IMR-90 (cell line): ENCODE measurements at regions not wholly inside any gene's neighbourhood (a gene's known extent, or its start where the extent isn't known, plus 50 kb on each side); places are given as distances from the start of the nearest gene placed in this dataset.

Experiments
- ATAC-seq: fragments of 200-7000 bp; cut with Tn5 transposase; 2 replicates; pipeline ENCODE4 v1.9.1; 2020; ENCODE audit warnings: low read depth, mild to moderate bottlenecking, moderate library complexity
- BruUV-seq: library from RNA; stranded (reverse); fragments of 400-500 nt; replicated peaks from 2 replicates; lab custom pipeline; 2021; lab: Mats Ljungman, UMichigan
- CTCF ChIA-PET: fragments of 300-600 bp; formaldehyde crosslinking; extraction: SDS; loops from one replicate; lab custom pipeline; 2021; ENCODE audit warnings: antibody characterized with exemption; lab: Yijun Ruan, JAX
- POLR2A ChIA-PET: fragments of 300-600 bp; sonication (Branson Sonifier 250); formaldehyde crosslinking; loops from one replicate; lab custom pipeline; 2022; ENCODE audit warnings: antibody characterized with exemption; ENCODE audit not compliant: unreplicated experiment; lab: Charles Lee
- DNase-seq: peaks from one replicate; pipeline ENCODE4 v3.0.0; 2013
- H2AFZ ChIP-seq: replicated peaks from 2 replicates; pipeline ENCODE3; 2013; ENCODE audit warnings: low read length, mild to moderate bottlenecking; ENCODE audit not compliant: poor library complexity
- H2AK5ac ChIP-seq: 2 replicates; pipeline ENCODE4 v1.6.1; 2013; ENCODE audit warnings: low read depth, low read length, inconsistent platforms
- H2AK9ac ChIP-seq: replicated peaks from 2 replicates; pipeline ENCODE3; 2013; ENCODE audit warnings: mild to moderate bottlenecking, low read depth, low read length, moderate library complexity; ENCODE audit not compliant: poor library complexity
- H2BK120ac ChIP-seq: 2 replicates; pipeline ENCODE4 v1.6.1; 2013; ENCODE audit warnings: low read depth, low read length, inconsistent platforms
- H2BK15ac ChIP-seq: 3 replicates; pipeline ENCODE4 v1.6.1; 2013; ENCODE audit warnings: low read depth, low read length, inconsistent platforms
- H2BK20ac ChIP-seq: 2 replicates; pipeline ENCODE4 v1.6.1; 2013; ENCODE audit warnings: low read depth, mild to moderate bottlenecking, inconsistent platforms, low read length, moderate library complexity
- H2BK5ac ChIP-seq: 2 replicates; pipeline ENCODE4 v1.6.1; 2013; ENCODE audit warnings: mild to moderate bottlenecking, low read depth, low read length, inconsistent platforms; ENCODE audit not compliant: poor library complexity, severe bottlenecking
- H3K14ac ChIP-seq: replicated peaks from 2 replicates; pipeline ENCODE4 v1.6.1; 2013; ENCODE audit warnings: low read depth, low read length, inconsistent platforms
- H3K18ac ChIP-seq: 2 replicates; pipeline ENCODE4 v1.6.1; 2013; ENCODE audit warnings: low read depth, low read length, control low read depth
- H3K23ac ChIP-seq: 2 replicates; pipeline ENCODE4 v1.6.1; 2013; ENCODE audit warnings: low read depth, low read length, inconsistent platforms
- H3K27ac ChIP-seq: 2 replicates; pipeline ENCODE4 v1.5.1; 2013; ENCODE audit warnings: mild to moderate bottlenecking, control low read depth, low read length; ENCODE audit not compliant: insufficient read depth
- H3K27me3 ChIP-seq: 2 replicates; pipeline ENCODE4 v1.6.1; 2013; ENCODE audit warnings: low read length; ENCODE audit not compliant: control insufficient read depth, insufficient read depth
- H3K36me3 ChIP-seq: 2 replicates; pipeline ENCODE4 v1.6.1; 2013; ENCODE audit warnings: low read length, mixed read lengths; ENCODE audit not compliant: control insufficient read depth, insufficient read depth
- H3K4ac ChIP-seq: 2 replicates; pipeline ENCODE4 v1.6.1; 2013; ENCODE audit warnings: low read depth, low read length, inconsistent platforms
- H3K4me1 ChIP-seq: 2 replicates; pipeline ENCODE4 v1.6.1; 2013; ENCODE audit warnings: low read length, mixed read lengths; ENCODE audit not compliant: control insufficient read depth, insufficient read depth
- H3K4me2 ChIP-seq: 2 replicates; pipeline ENCODE4 v1.6.1; 2013; ENCODE audit warnings: low read depth, mild to moderate bottlenecking, control low read depth, low read length, moderate library complexity
- H3K4me3 ChIP-seq: 2 replicates; pipeline ENCODE4 v1.5.1; 2013; ENCODE audit warnings: low read depth, mild to moderate bottlenecking, control low read depth, low read length, moderate library complexity; ENCODE audit not compliant: insufficient read depth
- H3K56ac ChIP-seq: 2 replicates; pipeline ENCODE4 v1.6.1; 2013; ENCODE audit warnings: low read length, inconsistent platforms; ENCODE audit not compliant: insufficient read depth; ENCODE audit errors: extremely low read depth
- H3K79me1 ChIP-seq, 2 experiments: 2 replicates each; pipeline ENCODE4 v1.6.1; 2013; ENCODE audit warnings: low read length in 2 of 2, inconsistent platforms in 1 of 2, low read depth in 1 of 2
- H3K9ac ChIP-seq: 2 replicates; pipeline ENCODE4 v1.6.1; 2013; ENCODE audit warnings: low read depth, low read length, control low read depth
- H3K9me1 ChIP-seq: 2 replicates; pipeline ENCODE4 v1.6.1; 2013; ENCODE audit warnings: low read length, inconsistent platforms; ENCODE audit not compliant: insufficient read depth
- H3K9me3 ChIP-seq: 2 replicates; pipeline ENCODE4 v1.6.1; 2013; ENCODE audit warnings: low read length; ENCODE audit not compliant: control insufficient read depth, insufficient read depth
- H4K20me1 ChIP-seq: 2 replicates; pipeline ENCODE4 v1.6.1; 2013; ENCODE audit warnings: low read length, inconsistent platforms; ENCODE audit not compliant: insufficient read depth
- H4K5ac ChIP-seq: 2 replicates; pipeline ENCODE4 v1.6.1; 2013; ENCODE audit warnings: mild to moderate bottlenecking, low read depth, low read length, control low read depth
- H4K8ac ChIP-seq, 2 experiments: 2 replicates each; pipeline ENCODE4 v1.6.1; 2013; ENCODE audit warnings: low read depth in 2 of 2, low read length in 2 of 2, control low read depth in 1 of 2, inconsistent platforms in 1 of 2
- H4K91ac ChIP-seq: 2 replicates; pipeline ENCODE4 v1.6.1; 2013; ENCODE audit warnings: low read depth, low read length, inconsistent platforms; ENCODE audit not compliant: insufficient read depth
- BHLHE40 ChIP-seq: fragments of 150-350 bp; IDR thresholded peaks from 2 replicates; pipeline ENCODE4 v1.6.1; 2016; ENCODE audit warnings: mild to moderate bottlenecking, low read depth, low read length
- MAZ ChIP-seq: IDR thresholded peaks from 2 replicates; pipeline ENCODE4 v1.6.1; 2012; ENCODE audit warnings: low read depth, mild to moderate bottlenecking, low read length, improper control_type of control experiment, moderate library complexity, borderline replicate concordance
- POLR2A ChIP-seq: IDR thresholded peaks from 2 replicates; pipeline ENCODE4 v1.6.1; 2012; ENCODE audit warnings: mild to moderate bottlenecking, low read depth, low read length
- RAD21 ChIP-seq: IDR thresholded peaks from 2 replicates; pipeline ENCODE4 v1.6.1; 2012; ENCODE audit warnings: low read length, improper control_type of control experiment
- WGBS, 2 experiments: methylation state at CpG; one replicate each; pipeline versions ENCODE4 v1.1.5 to v1.1.7; 2013; ENCODE audit warnings: missing lambda C conversion rate in 2 of 2; ENCODE audit not compliant: insufficient read length in 1 of 2; ENCODE audit errors: extremely low coverage in 2 of 2; 5-methylcytosine and 5-hydroxymethylcytosine counted together
- dilution Hi-C: fragments of 300-500 bp; cut with HindIII; formaldehyde crosslinking; loops from one replicate; pipeline ENCODE4 v1.14.3; 2018; ENCODE audit warnings: low sequenced_read_pairs; ENCODE audit not compliant: unreplicated experiment
- in situ Hi-C: fragments of 300-500 bp; cut with MboI; formaldehyde crosslinking; loops from 3 replicates; pipeline ENCODE4 v1.14.3; 2019; ENCODE audit warnings: low sequenced_read_pairs, inconsistent platforms, mixed read lengths
- intact Hi-C: fragments of 100-400 bp; cut with micrococcal nuclease; formaldehyde crosslinking; loops from 2 replicates; pipeline ENCODE4 v1.10.0; 2022
- TF ChIP-seq, protein P1 (sequence below): fragments of 150-350 bp; IDR thresholded peaks from 2 replicates; pipeline ENCODE4 v1.6.1; 2016; ENCODE audit warnings: low read depth, mild to moderate bottlenecking, low read length, moderate library complexity, borderline replicate concordance

- Histone ChIP-seq H3K36me3 (no peaks in the 10 kb centered on the region), H2BK20ac (no peak overlapping the region), H2AFZ (no peak overlapping the region), H3K9me3 (peaks cover 11% of the 10 kb centered on the region; the same call in 1 of the 2 replicates), H3K23ac (no peak overlapping the region), H3K27me3 (no peaks in the 10 kb centered on the region), H4K8ac (no peak overlapping the region), H3K4me2 (no peak overlapping the region), H3K14ac (no peak overlapping the region), H3K9me1 (no peaks in the 10 kb centered on the region), H2AK5ac (no peak overlapping the region), H3K4me3 (no peak overlapping the region), H4K91ac (no peak overlapping the region), H2BK5ac (no peak overlapping the region), H2AK9ac (no peak overlapping the region), H3K4ac (no peak overlapping the region), H2BK15ac (no peak overlapping the region), H3K18ac (no peak overlapping the region), H2BK120ac (no peak overlapping the region), H3K4me1 (no peaks in the 10 kb centered on the region), H3K9ac (no peak overlapping the region), H4K20me1 (no peaks in the 10 kb centered on the region), H3K27ac (no peak overlapping the region), H3K56ac (no peak overlapping the region), H4K5ac (no peak overlapping the region), H3K79me1 (no peaks in the 10 kb centered on the region)
- in situ Hi-C loops (no loop called here), dilution Hi-C loops (no loop called here), intact Hi-C loops (no loop called here)
- CTCF ChIA-PET: no interaction called here
- BruUV-seq: no TSS peak
- no peak for TF ChIP-seq POLR2A
- TF ChIP-seq BHLHE40: no peak
- no peak for TF ChIP-seq MAZ
- TF ChIP-seq, protein P1, sequence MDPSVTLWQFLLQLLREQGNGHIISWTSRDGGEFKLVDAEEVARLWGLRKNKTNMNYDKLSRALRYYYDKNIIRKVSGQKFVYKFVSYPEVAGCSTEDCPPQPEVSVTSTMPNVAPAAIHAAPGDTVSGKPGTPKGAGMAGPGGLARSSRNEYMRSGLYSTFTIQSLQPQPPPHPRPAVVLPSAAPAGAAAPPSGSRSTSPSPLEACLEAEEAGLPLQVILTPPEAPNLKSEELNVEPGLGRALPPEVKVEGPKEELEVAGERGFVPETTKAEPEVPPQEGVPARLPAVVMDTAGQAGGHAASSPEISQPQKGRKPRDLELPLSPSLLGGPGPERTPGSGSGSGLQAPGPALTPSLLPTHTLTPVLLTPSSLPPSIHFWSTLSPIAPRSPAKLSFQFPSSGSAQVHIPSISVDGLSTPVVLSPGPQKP: no peak
- no peak for TF ChIP-seq RAD21
- DNase-seq (no peak), ATAC-seq (no peak)
- POLR2A ChIA-PET: no interaction called here
- WGBS, 2 experiments: 8% methylated on average over 2 of the region's 5 CpGs; no CpG with 5 or more reads in 1 of the 2 experiments
These were observed 306.4 kb upstream of the POF1B start for GRCh38 chrX:85685843-85686242.
